SK-N-SH treated with all-trans-retinoic acid at 6 μM for 48 hours (cell line): ENCODE measurements at regions not wholly inside any gene's neighbourhood (a gene's known extent, or its start where the extent isn't known, plus 50 kb on each side); places are given as distances from the start of the nearest gene placed in this dataset.

ENCODE experiments used
- ARNTL ChIP-seq: fragments of 450-650 bp; formaldehyde crosslinking; IDR thresholded peaks from 2 replicates; pipeline ENCODE4 v1.5.0; 2020; ENCODE audit warnings: low read depth, mild to moderate bottlenecking, moderate library complexity, borderline replicate concordance
- BACH2 ChIP-seq: fragments of 250-450 bp; sonication (Bioruptor Pico); IDR thresholded peaks from 2 replicates; pipeline ENCODE4 v1.9.0; 2021; ENCODE audit warnings: mild to moderate bottlenecking, borderline replicate concordance
- CREB5 ChIP-seq: fragments of 250-450 bp; sonication (Bioruptor Pico); IDR thresholded peaks from 2 replicates; pipeline ENCODE4 v1.5.1; 2020; ENCODE audit warnings: low read depth, mild to moderate bottlenecking, moderate library complexity
- OSR1 ChIP-seq: fragments of 250-450 bp; sonication (Bioruptor Pico); IDR thresholded peaks from 2 replicates; pipeline ENCODE4 v1.8.0; 2022; ENCODE audit warnings: moderate library complexity, mild to moderate bottlenecking, inconsistent platforms
- PATZ1 ChIP-seq: fragments of 250-450 bp; sonication (Bioruptor Pico); IDR thresholded peaks from 2 replicates; pipeline ENCODE4 v1.8.0; 2020; ENCODE audit warnings: mild to moderate bottlenecking, moderate library complexity, borderline replicate concordance
- PPARA ChIP-seq: fragments of 250-450 bp; sonication (Bioruptor Pico); IDR thresholded peaks from 2 replicates; pipeline ENCODE4 v1.5.0; 2020; ENCODE audit warnings: mild to moderate bottlenecking, borderline replicate concordance
- RARB ChIP-seq: fragments of 250-450 bp; sonication (Bioruptor Pico); IDR thresholded peaks from 2 replicates; pipeline ENCODE4 v1.8.0; 2021; ENCODE audit warnings: mild to moderate bottlenecking, moderate library complexity
- SNAI2 ChIP-seq: fragments of 250-450 bp; sonication (Bioruptor Pico); IDR thresholded peaks from 2 replicates; pipeline ENCODE4 v1.5.0; 2020; ENCODE audit warnings: mild to moderate bottlenecking, moderate library complexity
- TCF4 ChIP-seq: fragments of 250-450 bp; sonication (Bioruptor Pico); IDR thresholded peaks from 2 replicates; pipeline ENCODE4 v1.8.0; 2021; ENCODE audit warnings: mild to moderate bottlenecking, moderate library complexity, borderline replicate concordance
- TSHZ2 ChIP-seq: fragments of 250-450 bp; sonication (Bioruptor Pico); IDR thresholded peaks from 2 replicates; pipeline ENCODE4 v1.5.0; 2020; ENCODE audit warnings: mild to moderate bottlenecking, moderate library complexity
- ZFP30 ChIP-seq: fragments of 450-650 bp; formaldehyde crosslinking; IDR thresholded peaks from 2 replicates; pipeline ENCODE4 v1.5.0; 2022; ENCODE audit warnings: mild to moderate bottlenecking, moderate library complexity
- ZNF565 ChIP-seq: fragments of 450-650 bp; formaldehyde crosslinking; conservative IDR thresholded peaks from 2 replicates; pipeline ENCODE4 v1.5.0; 2020; ENCODE audit warnings: low read depth, mild to moderate bottlenecking, moderate library complexity
- TF ChIP-seq, protein P1 (sequence below): fragments of 250-450 bp; sonication (Bioruptor Pico); IDR thresholded peaks from 2 replicates; pipeline ENCODE4 v1.5.1; 2021; ENCODE audit warnings: mild to moderate bottlenecking, moderate library complexity

GRCh38 chr3:8424281-8424680 is 77.3 kb upstream of the LMCD1 start:
- TF ChIP-seq ZNF565 (CRISPR knock-in tag) (no peak), OSR1 (CRISPR knock-in tag) (no peak), BACH2 (no peak), CREB5 (CRISPR knock-in tag) (no peak), ZFP30 (no peak), RARB (CRISPR knock-in tag) (no peak), TCF4 (no peak), ARNTL (CRISPR knock-in tag) (no peak), PPARA (CRISPR knock-in tag) (no peak), PATZ1 (CRISPR knock-in tag) (no peak), SNAI2 (no peak), TSHZ2 (no peak)
- TF ChIP-seq, protein P1, sequence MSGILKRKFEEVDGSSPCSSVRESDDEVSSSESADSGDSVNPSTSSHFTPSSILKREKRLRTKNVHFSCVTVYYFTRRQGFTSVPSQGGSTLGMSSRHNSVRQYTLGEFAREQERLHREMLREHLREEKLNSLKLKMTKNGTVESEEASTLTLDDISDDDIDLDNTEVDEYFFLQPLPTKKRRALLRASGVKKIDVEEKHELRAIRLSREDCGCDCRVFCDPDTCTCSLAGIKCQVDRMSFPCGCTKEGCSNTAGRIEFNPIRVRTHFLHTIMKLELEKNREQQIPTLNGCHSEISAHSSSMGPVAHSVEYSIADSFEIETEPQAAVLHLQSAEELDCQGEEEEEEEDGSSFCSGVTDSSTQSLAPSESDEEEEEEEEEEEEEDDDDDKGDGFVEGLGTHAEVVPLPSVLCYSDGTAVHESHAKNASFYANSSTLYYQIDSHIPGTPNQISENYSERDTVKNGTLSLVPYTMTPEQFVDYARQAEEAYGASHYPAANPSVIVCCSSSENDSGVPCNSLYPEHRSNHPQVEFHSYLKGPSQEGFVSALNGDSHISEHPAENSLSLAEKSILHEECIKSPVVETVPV (CRISPR knock-in tag) = no peak
